ENCODE measurements at regions not wholly inside any gene's neighbourhood (a gene's known extent, or its start where the extent isn't known, plus 50 kb on each side); places are given as distances from the start of the nearest gene placed in this dataset.

GRCh38 chr6:144722925-144723324, 437.8 kb downstream of the UTRN start:
- TF ChIP-seq CTCF (conservative IDR thresholded peaks at IDR 0.05; ENCODE audit: low read depth, low read length) (no peak), EZH2phosphoT487 (IDR thresholded peaks at IDR 0.05; ENCODE audit: borderline replicate concordance, low read length) (no peak), EZH2 (IDR thresholded peaks at IDR 0.05; ENCODE audit: low read length, unreplicated experiment) (no peak)

All from PC-3 (cell line).